ENCODE measurements at regions not wholly inside any gene's neighbourhood (a gene's known extent, or its start where the extent isn't known, plus 50 kb on each side); places are given as distances from the start of the nearest gene placed in this dataset.

DNA sequence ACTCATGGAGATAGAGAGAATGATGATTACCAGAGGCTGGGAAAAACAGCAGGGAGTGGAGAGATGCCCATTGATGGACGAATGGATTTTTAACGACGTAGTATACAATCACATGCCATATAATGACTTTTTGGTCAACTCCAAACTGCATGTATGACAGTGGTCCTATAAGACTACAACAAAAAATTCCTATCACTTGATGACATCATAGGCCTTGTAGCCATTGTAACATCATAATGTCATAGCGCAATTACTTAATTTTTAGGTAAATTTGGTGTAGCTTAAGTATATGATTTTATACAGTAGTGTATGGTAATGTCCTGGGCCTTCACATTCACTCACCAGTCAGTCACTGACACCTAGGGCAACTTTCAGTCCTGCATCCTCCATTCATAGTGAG lies 264.3 kb downstream of the RAP2B start:
- CTCF ChIA-PET (ENCODE audit: unreplicated experiment), result no interaction called here
- BruUV-seq (replicated peaks), result no TSS peak
- no peak overlapping the region for H3K4me2 ChIP-seq (ENCODE audit: low read length)
- H3K27ac ChIP-seq (ENCODE audit: low read depth, low read length, poor library complexity, severe bottlenecking), result no peak overlapping the region
- no peaks in the 10 kb centered on the region for H3K36me3 ChIP-seq (ENCODE audit: insufficient read depth, low read length)
- H3K9me3 ChIP-seq (ENCODE audit: low read length), result peaks cover 2% of the 10 kb centered on the region; the same call in 1 of the 2 replicates
- no peaks in the 10 kb centered on the region for H3K9me2 ChIP-seq (ENCODE audit: insufficient read depth, low read length)
- no peaks in the 10 kb centered on the region for H3K4me1 ChIP-seq (ENCODE audit: insufficient read depth, low read length, poor library complexity, severe bottlenecking)
- H4K20me1 ChIP-seq (ENCODE audit: insufficient read depth, low read length), result no peaks in the 10 kb centered on the region
- H3K79me2 ChIP-seq (ENCODE audit: insufficient read depth, low read depth, low read length), result no peaks in the 10 kb centered on the region
- no peak for DNase-seq (ENCODE audit: low spot score)
- intact Hi-C loops (cut with micrococcal nuclease; ENCODE audit: unreplicated experiment), result no loop called here
- H2AFZ ChIP-seq (ENCODE audit: low read length), result no peak overlapping the region
- POLR2A ChIA-PET, result interaction anchor here (1.4 kb wide), 1 partner anchor 12 kb away, joined by 4 read pairs; no protein-coding TSS in a partner anchor
- H3K4me3 ChIP-seq (ENCODE audit: low read depth, low read length, poor library complexity, severe bottlenecking), result no peak overlapping the region
- no peak for TF ChIP-seq EZH2phosphoT487 (IDR thresholded peaks at IDR 0.05; ENCODE audit: borderline replicate concordance, low read depth, low read length)
- TF ChIP-seq, protein P1, sequence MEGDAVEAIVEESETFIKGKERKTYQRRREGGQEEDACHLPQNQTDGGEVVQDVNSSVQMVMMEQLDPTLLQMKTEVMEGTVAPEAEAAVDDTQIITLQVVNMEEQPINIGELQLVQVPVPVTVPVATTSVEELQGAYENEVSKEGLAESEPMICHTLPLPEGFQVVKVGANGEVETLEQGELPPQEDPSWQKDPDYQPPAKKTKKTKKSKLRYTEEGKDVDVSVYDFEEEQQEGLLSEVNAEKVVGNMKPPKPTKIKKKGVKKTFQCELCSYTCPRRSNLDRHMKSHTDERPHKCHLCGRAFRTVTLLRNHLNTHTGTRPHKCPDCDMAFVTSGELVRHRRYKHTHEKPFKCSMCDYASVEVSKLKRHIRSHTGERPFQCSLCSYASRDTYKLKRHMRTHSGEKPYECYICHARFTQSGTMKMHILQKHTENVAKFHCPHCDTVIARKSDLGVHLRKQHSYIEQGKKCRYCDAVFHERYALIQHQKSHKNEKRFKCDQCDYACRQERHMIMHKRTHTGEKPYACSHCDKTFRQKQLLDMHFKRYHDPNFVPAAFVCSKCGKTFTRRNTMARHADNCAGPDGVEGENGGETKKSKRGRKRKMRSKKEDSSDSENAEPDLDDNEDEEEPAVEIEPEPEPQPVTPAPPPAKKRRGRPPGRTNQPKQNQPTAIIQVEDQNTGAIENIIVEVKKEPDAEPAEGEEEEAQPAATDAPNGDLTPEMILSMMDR (conservative IDR thresholded peaks at IDR 0.05; ENCODE audit: low read length), result no peak

DNA sequence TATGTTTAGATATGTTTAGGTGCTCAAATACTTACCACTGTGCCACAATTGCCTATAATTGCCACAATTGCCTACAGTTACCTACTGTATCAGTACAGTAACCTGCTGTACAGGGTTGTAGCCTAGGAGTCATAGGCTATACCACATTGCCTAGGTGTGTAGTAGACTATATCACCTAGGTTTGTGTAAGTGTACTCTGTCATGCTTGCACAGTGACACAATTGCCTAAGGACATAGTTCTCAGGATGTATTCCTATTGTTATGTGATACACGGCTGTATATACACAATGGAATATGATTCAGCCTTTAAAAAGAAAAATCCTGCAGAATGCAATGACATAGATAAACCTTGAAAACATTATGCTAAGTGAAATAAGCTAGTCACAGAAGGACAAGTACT lies 264.8 kb downstream of the RAP2B start:
- ChIA-PET CTCF (ENCODE audit: unreplicated experiment) (no interaction called here), POLR2A (interaction anchor here (0.6 to 1.4 kb wide), 2 partner anchors 13 to 411 kb away, joined by 3 to 4 read pairs; no protein-coding TSS in a partner anchor)
- intact Hi-C loops (cut with micrococcal nuclease; ENCODE audit: unreplicated experiment), result no loop called here
- Histone ChIP-seq H3K79me2 (ENCODE audit: insufficient read depth, low read depth, low read length) (no peaks in the 10 kb centered on the region), H3K4me3 (ENCODE audit: low read depth, low read length, poor library complexity, severe bottlenecking) (no peak overlapping the region), H3K4me1 (ENCODE audit: insufficient read depth, low read length, poor library complexity, severe bottlenecking) (no peaks in the 10 kb centered on the region), H2AFZ (ENCODE audit: low read length) (no peak overlapping the region), H4K20me1 (ENCODE audit: insufficient read depth, low read length) (no peaks in the 10 kb centered on the region), H3K9me3 (ENCODE audit: low read length) (no peaks in the 10 kb centered on the region), H3K27ac (ENCODE audit: low read depth, low read length, poor library complexity, severe bottlenecking) (no peak overlapping the region), H3K4me2 (ENCODE audit: low read length) (no peak overlapping the region), H3K9me2 (ENCODE audit: insufficient read depth, low read length) (no peaks in the 10 kb centered on the region), H3K36me3 (ENCODE audit: insufficient read depth, low read length) (no peaks in the 10 kb centered on the region)
- BruUV-seq (replicated peaks), result no TSS peak
- DNase-seq (ENCODE audit: low spot score), result no peak
- no peak for TF ChIP-seq EZH2phosphoT487 (IDR thresholded peaks at IDR 0.05; ENCODE audit: borderline replicate concordance, low read depth, low read length)
- TF ChIP-seq, protein P1 (conservative IDR thresholded peaks at IDR 0.05; ENCODE audit: low read length), result no peak

DNA sequence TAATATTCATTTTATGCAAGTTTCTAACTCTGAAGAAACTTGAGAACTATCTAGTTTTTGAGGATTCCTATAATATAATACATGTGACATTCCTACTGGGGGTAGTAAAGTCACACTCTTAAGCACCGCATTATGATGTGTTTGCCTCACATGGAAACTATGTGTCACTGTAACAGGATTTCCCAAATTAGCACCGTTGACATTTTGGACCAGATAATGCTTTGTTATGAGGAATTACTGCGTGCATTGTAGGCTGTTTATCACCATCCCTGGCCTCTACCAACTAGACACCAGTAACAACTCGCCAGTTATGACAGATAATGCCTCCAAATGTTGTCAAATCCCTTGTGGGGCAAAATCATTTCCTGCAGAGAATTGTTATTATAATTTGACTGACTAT lies 267.8 kb downstream of the RAP2B start:
- ChIA-PET POLR2A (no interaction called here), CTCF (ENCODE audit: unreplicated experiment) (no interaction called here)
- Histone ChIP-seq H3K36me3 (ENCODE audit: insufficient read depth, low read length) (no peaks in the 10 kb centered on the region), H2AFZ (ENCODE audit: low read length) (no peak overlapping the region), H4K20me1 (ENCODE audit: insufficient read depth, low read length) (no peaks in the 10 kb centered on the region), H3K79me2 (ENCODE audit: insufficient read depth, low read depth, low read length) (no peaks in the 10 kb centered on the region), H3K4me3 (ENCODE audit: low read depth, low read length, poor library complexity, severe bottlenecking) (no peak overlapping the region), H3K27ac (ENCODE audit: low read depth, low read length, poor library complexity, severe bottlenecking) (no peak overlapping the region), H3K4me2 (ENCODE audit: low read length) (no peak overlapping the region), H3K4me1 (ENCODE audit: insufficient read depth, low read length, poor library complexity, severe bottlenecking) (no peaks in the 10 kb centered on the region), H3K9me2 (ENCODE audit: insufficient read depth, low read length) (no peaks in the 10 kb centered on the region), H3K9me3 (ENCODE audit: low read length) (no peaks in the 10 kb centered on the region)
- TF ChIP-seq, protein P1 (conservative IDR thresholded peaks at IDR 0.05; ENCODE audit: low read length), result no peak
- TF ChIP-seq EZH2phosphoT487 (IDR thresholded peaks at IDR 0.05; ENCODE audit: borderline replicate concordance, low read depth, low read length), result no peak
- BruUV-seq (replicated peaks), result no TSS peak
- intact Hi-C loops (cut with micrococcal nuclease; ENCODE audit: unreplicated experiment), result no loop called here
- no peak for DNase-seq (ENCODE audit: low spot score)
